HG02884 (cell line): ENCODE measurements at regions not wholly inside any gene's neighbourhood (a gene's known extent, or its start where the extent isn't known, plus 50 kb on each side); places are given as distances from the start of the nearest gene placed in this dataset.
"Not testable (repeated sequence)": the region's sequence is repeated elsewhere in the genome, so short reads cannot be mapped to it uniquely, and the experiment has no call there.

Source experiments
- ATAC-seq: cut with Tn5 transposase; IDR thresholded peaks from one replicate; pipeline ENCODE4 v1.9.1; 2021; ENCODE audit warnings: mild to moderate bottlenecking, moderate library complexity; ENCODE audit not compliant: unreplicated experiment

GRCh38 chr16:17566656-17567450 is 96.1 kb upstream of the XYLT1 start:
- no peak for ATAC-seq

DNA sequence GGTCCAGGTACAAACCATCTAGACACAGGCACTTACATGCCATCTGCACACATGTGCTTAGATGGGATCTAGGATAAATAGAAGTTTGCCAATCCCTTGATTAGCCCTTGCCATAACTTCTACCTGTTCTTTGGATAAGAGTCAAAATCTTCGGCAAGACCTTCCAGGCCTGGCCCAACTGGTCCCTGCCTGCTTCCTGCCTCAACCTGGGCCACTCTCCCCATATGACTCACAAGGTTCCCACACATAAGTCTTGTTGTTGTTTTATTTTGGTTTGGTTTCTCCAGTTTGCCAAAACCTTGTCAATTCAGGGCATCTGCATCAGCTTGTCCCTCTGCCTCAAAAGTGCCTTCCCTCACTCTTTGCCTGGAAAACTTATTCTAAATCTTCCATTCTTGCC is 95.3 kb upstream of the XYLT1 start:
- no peak for ATAC-seq

DNA sequence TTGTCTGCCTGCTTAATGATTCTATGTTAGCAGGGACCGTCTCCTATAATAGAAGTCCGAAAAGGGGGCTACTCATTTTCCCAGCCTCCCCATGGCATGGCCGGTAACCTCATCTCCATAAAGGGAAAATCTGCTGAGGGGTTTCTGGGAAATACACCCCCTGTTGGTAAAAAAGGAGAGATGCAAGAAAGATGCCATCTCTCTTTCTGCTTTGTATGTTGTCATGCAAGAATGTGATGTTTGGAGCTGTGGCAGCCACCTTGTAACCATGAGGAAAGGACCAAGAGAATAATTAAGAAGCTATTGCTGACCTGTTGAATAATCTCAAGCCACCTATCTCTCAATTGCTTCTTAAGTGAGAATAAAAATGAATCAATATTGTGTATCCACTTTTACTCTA is 94.8 kb upstream of the XYLT1 start:
- ATAC-seq = no peak

DNA sequence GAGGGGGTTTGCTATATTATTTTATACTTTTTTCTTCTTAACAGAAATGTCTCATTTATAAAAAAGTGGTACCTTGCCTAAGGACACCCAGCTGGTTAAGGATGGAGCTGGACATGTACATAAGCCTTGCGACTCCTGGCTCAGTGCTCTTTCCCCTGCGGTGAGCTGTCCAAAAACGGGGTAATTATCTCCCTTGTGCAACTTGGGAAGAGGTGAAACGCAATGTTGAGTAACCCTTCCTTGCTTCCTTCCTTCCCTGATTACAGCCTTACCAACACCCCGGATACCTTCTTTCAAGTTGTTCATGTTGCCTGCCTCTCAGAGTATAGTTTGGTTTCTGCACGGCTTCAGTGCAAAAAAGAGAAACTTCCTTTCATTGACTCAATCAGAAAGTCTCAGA is 94.1 kb upstream of the XYLT1 start:
- ATAC-seq = no peak

DNA sequence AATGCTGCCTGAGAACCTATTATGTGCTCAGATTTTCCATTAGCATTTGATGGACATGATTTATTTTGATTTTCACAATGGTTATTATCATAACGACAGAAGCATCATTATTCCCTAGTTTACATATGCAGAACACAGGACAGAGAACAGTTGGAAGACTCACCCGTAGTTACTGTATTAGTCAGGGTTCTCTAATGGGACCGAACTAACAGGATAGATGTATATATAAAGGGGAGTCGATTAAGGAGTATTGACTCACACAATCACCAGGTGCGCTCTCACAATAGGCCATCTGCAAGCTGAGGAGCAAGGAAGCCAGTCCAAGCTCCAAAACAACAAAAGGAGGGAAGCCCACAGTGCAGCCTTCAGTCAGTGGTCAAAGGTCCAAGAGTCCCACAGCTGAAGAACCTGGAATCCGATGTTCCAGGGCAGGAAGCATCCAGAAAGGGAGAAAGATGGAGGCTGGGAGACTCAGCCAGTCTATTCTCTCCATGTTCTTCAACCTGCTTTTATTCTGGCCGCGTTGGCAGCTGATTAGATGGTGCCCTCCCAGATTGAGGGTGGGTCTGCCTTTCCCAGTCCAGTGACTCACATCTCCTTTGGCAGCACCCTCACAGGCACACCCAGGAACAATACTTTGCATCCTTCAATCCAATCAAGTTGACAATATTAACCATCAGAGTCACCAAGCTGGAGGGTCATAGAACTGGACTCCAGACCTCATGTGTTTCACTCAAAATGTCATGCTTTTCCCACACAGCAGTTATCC is 92.7 kb upstream of the XYLT1 start:
- ATAC-seq = no peak

- ATAC-seq = no peak
Observed at GRCh38 chr16:17561056-17561455, 90.3 kb upstream of the XYLT1 start.

DNA sequence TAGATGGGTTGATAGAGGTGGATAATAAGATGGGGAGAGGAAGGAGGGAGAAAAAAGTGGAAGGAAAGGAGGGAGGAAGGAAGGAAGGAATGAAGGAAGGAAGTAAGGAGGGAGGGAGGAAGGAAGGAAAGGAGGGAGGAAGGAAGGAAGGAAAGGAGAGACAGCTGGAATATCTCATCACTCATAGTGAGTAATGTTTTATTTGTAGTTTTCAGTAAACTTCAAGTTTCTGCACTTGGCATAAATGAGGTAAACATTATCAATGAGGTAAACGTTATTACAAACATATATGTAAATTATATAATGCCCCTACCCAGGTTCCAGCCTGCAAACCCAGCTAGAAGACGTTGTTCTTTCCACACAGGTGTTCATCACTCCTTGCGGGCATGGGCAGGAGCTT is 89.8 kb upstream of the XYLT1 start:
- no peak for ATAC-seq

GRCh38 chr16:17559394-17559793 is 88.6 kb upstream of the XYLT1 start:
- ATAC-seq = no peak

GRCh38 chr16:17557949-17558348 is 87.2 kb upstream of the XYLT1 start:
- no peak for ATAC-seq

DNA sequence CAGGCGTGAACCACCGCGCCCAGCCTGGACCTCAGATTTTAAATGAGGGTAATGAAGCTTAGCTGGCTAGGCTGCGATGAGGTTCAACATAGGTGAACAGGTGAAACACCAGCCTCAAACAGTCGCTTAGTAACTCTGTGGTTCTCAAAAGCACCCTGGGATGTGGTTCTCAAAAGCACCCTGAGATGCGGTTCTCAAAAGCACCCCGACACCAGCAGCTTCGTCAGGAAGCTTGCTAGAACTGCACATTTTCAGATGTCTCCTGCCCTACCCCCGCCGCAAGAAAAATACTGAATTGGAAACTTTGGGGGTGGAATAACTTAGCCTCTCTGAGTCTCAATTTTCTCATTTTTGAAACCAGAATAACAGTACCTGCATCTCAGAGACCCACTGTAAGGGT is 86.7 kb upstream of the XYLT1 start:
- ATAC-seq = no peak

- ATAC-seq = no peak
Observed at GRCh38 chr16:17556276-17557052, 85.7 kb upstream of the XYLT1 start.

DNA sequence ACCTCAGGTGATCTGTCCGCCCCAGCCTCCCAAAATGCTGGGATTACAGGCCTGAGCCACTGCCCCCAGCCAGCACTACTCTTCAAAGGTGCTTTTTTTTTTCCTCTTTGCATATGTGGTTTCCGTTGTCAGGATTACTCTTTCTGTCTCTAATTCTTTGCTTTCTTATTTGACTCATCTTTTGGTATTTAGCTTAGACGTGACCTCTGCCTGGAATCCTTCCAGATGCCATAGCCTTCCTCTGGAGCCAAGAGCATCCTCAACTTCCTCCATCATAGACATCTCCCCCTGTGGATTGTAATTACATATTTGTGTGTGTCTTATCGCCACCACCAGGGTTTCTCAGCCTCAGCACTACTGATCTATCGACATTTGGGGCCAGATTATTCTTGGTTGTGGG is 84.4 kb upstream of the XYLT1 start:
- no peak for ATAC-seq

- ATAC-seq = no peak
Observed at GRCh38 chr16:17552351-17552750, 81.6 kb upstream of the XYLT1 start.

- not testable (repeated sequence) for ATAC-seq
Observed at GRCh38 chr16:17551682-17552081, 80.9 kb upstream of the XYLT1 start.

GRCh38 chr16:17548825-17549224 is 78.1 kb upstream of the XYLT1 start:
- ATAC-seq = no peak

- no peak for ATAC-seq
Observed at GRCh38 chr16:17544785-17545184, 74.0 kb upstream of the XYLT1 start.

GRCh38 chr16:17544304-17544703 is 73.5 kb upstream of the XYLT1 start:
- ATAC-seq = no peak

DNA sequence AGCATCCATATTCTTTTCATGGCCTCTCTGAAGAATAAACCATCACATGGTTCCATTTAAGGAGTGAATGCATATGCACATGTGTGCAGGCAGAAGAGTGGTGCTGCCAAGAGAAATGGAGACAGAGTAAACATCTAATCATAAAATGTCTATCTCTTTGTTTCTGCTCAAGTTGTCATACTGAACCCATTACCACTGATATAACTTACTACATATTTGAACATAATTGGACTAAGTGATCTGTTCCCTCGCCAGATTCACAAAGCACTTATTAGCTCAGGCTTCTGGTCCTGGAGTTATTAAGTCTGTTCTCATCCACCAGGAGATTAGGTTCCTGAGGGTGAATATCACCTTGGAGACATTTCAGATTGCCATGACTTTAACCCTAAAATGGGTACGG is 72.3 kb upstream of the XYLT1 start:
- ATAC-seq = no peak

DNA sequence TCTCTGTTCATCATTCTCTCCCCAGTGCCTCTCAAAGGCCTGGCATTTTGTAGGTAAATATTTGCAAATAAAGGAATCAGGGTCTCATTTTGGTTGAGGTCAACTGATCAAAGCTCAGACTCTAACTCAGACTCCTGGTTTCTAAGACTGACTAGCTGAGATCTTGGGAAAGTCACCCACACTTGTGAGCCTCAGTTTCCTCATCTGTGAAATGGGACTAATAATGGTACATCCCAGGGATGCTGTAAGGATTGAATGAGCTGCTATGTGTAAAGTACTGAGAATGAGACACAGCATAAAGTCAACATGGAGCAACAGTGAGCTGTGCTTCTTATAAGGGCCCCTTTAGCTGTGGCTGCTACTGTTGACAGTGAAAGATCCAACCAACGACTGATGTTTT is 70.6 kb upstream of the XYLT1 start:
- no peak for ATAC-seq

- ATAC-seq = no peak
Observed at GRCh38 chr16:17538927-17539326, 68.2 kb upstream of the XYLT1 start.

GRCh38 chr16:17532338-17532995 is 61.7 kb upstream of the XYLT1 start:
- ATAC-seq = peak; percentile 66
